ENCODE measurements at regions not wholly inside any gene's neighbourhood (a gene's known extent, or its start where the extent isn't known, plus 50 kb on each side); places are given as distances from the start of the nearest gene placed in this dataset.

DNA sequence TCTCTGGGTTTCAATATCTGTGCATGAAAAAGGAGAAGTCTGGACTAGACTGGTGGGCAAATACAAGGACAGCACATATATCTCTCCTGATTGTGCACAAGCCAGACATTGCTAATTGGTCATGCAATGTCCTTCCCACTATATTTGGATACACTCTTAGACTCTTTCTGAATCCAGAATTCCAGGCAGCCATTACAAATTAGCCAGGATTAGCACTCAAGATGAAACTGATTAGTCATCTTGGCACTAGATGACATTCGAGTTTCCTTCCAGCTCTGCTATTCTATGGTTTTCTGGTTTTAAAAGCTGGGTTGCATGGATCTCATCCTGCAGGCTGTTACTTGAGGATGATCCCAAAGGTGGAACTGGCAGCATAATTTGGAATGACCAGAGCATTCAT lies 73.2 kb downstream of the SCP2D1 start:
- TF ChIP-seq POLR2A (conservative IDR thresholded peaks at IDR 0.05), result no peak
- TF ChIP-seq, protein P1, sequence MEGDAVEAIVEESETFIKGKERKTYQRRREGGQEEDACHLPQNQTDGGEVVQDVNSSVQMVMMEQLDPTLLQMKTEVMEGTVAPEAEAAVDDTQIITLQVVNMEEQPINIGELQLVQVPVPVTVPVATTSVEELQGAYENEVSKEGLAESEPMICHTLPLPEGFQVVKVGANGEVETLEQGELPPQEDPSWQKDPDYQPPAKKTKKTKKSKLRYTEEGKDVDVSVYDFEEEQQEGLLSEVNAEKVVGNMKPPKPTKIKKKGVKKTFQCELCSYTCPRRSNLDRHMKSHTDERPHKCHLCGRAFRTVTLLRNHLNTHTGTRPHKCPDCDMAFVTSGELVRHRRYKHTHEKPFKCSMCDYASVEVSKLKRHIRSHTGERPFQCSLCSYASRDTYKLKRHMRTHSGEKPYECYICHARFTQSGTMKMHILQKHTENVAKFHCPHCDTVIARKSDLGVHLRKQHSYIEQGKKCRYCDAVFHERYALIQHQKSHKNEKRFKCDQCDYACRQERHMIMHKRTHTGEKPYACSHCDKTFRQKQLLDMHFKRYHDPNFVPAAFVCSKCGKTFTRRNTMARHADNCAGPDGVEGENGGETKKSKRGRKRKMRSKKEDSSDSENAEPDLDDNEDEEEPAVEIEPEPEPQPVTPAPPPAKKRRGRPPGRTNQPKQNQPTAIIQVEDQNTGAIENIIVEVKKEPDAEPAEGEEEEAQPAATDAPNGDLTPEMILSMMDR (IDR thresholded peaks at IDR 0.05 in 2 of 3, conservative IDR thresholded peaks at IDR 0.05 in 1 of 3; ENCODE audit: insufficient read depth in 2 of 3, low read depth in 1 of 3, low read length in 3 of 3), result no peak
- no peak for TF ChIP-seq FOXJ3 (CRISPR knock-in tag; IDR thresholded peaks at IDR 0.05)
- no peak for TF ChIP-seq ZEB2 (IDR thresholded peaks at IDR 0.05)
- TF ChIP-seq ESRRA (IDR thresholded peaks at IDR 0.05; ENCODE audit: borderline replicate concordance, low read depth), result no peak
- TF ChIP-seq GATAD2A (IDR thresholded peaks at IDR 0.05), result no peak
- TF ChIP-seq, protein P2, sequence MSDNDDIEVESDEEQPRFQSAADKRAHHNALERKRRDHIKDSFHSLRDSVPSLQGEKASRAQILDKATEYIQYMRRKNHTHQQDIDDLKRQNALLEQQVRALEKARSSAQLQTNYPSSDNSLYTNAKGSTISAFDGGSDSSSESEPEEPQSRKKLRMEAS (CRISPR knock-in tag; IDR thresholded peaks at IDR 0.05), result no peak
- no peak for TF ChIP-seq EP300 (IDR thresholded peaks at IDR 0.05; ENCODE audit: low read length)
- TF ChIP-seq, protein P3, sequence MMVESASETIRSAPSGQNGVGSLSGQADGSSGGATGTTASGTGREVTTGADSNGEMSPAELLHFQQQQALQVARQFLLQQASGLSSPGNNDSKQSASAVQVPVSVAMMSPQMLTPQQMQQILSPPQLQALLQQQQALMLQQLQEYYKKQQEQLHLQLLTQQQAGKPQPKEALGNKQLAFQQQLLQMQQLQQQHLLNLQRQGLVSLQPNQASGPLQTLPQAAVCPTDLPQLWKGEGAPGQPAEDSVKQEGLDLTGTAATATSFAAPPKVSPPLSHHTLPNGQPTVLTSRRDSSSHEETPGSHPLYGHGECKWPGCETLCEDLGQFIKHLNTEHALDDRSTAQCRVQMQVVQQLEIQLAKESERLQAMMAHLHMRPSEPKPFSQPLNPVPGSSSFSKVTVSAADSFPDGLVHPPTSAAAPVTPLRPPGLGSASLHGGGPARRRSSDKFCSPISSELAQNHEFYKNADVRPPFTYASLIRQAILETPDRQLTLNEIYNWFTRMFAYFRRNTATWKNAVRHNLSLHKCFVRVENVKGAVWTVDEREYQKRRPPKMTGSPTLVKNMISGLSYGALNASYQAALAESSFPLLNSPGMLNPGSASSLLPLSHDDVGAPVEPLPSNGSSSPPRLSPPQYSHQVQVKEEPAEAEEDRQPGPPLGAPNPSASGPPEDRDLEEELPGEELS (CRISPR knock-in tag; IDR thresholded peaks at IDR 0.05; ENCODE audit: borderline replicate concordance), result no peak
- no peak for TF ChIP-seq ATF7 (IDR thresholded peaks at IDR 0.05)
- no peak for TF ChIP-seq NFIC (IDR thresholded peaks at IDR 0.05)
- no peak for TF ChIP-seq SETDB1 (IDR thresholded peaks at IDR 0.05; ENCODE audit: low read length)
- TF ChIP-seq ZNF780A (CRISPR knock-in tag; IDR thresholded peaks at IDR 0.05), result no peak
- no peak for TF ChIP-seq EZH2 (IDR thresholded peaks at IDR 0.05; ENCODE audit: borderline replicate concordance, low read depth, low read length)
